ENCODE measurements at regions not wholly inside any gene's neighbourhood (a gene's known extent, or its start where the extent isn't known, plus 50 kb on each side); places are given as distances from the start of the nearest gene placed in this dataset.

DNA sequence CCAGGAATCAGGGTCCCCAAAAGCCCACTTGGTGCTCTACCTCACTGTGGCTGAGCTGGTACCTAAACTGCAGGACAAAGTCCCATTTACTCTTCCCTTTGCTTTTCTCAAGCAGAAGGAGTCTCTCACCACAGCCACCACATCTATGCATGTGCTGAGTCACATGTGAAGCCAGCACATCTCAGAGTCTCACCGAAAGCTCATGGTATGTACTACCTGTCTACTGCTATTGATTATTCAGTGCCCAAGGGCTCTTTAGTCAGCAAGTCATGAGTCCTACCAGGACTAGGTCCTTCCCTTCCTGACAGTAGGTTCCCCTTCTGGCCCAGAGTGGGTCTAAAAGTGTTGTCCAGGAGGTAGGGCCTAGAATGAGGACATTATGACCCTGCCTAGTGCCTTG is 130.7 kb upstream of the NTRK2 start:
- H3K4me3 ChIP-seq (ENCODE audit: low read depth, low read length), result no peak overlapping the region
- TF ChIP-seq, protein P1, sequence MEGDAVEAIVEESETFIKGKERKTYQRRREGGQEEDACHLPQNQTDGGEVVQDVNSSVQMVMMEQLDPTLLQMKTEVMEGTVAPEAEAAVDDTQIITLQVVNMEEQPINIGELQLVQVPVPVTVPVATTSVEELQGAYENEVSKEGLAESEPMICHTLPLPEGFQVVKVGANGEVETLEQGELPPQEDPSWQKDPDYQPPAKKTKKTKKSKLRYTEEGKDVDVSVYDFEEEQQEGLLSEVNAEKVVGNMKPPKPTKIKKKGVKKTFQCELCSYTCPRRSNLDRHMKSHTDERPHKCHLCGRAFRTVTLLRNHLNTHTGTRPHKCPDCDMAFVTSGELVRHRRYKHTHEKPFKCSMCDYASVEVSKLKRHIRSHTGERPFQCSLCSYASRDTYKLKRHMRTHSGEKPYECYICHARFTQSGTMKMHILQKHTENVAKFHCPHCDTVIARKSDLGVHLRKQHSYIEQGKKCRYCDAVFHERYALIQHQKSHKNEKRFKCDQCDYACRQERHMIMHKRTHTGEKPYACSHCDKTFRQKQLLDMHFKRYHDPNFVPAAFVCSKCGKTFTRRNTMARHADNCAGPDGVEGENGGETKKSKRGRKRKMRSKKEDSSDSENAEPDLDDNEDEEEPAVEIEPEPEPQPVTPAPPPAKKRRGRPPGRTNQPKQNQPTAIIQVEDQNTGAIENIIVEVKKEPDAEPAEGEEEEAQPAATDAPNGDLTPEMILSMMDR (IDR thresholded peaks at IDR 0.05; ENCODE audit: low read depth, low read length), result no peak
- CTCF ChIA-PET, result no interaction called here
- no peak overlapping the region for H3K27ac ChIP-seq (ENCODE audit: low read depth, low read length)
- POLR2A ChIA-PET, result interaction anchor here (0.6 kb wide), 1 partner anchor 192 kb away, joined by 3 read pairs; no protein-coding TSS in a partner anchor
- no peak for DNase-seq (ENCODE audit: low read depth, low spot score)
- peaks cover 13% of the 10 kb centered on the region for H3K9me3 ChIP-seq (ENCODE audit: control insufficient read depth, insufficient read depth, low read length)
- no peaks in the 10 kb centered on the region for H3K27me3 ChIP-seq (ENCODE audit: control insufficient read depth, insufficient read depth, low read length)

DNA sequence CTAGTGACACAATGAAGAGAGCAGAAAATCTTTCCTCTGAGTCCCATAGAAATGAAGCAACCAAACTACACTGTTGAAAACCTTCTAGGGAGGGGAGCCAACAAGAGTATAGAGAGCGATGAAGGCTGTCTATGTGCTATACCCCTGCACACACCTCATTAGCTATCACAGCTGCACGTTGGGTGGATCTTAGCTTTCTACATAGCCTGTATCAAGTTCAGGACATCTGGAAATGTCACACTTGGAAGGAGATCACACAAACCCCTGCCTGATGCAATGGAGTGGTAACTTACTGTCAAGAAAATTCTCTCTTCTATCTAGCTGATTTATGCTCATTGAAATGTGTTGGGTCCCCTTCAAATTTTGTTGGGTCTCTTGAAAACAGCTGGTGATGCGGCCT is 127.0 kb upstream of the NTRK2 start:
- Histone ChIP-seq H3K9me3 (ENCODE audit: control insufficient read depth, insufficient read depth, low read length) (peaks cover 13% of the 10 kb centered on the region), H3K4me3 (ENCODE audit: low read depth, low read length) (no peak overlapping the region), H3K27ac (ENCODE audit: low read depth, low read length) (no peak overlapping the region), H3K27me3 (ENCODE audit: control insufficient read depth, insufficient read depth, low read length) (no peaks in the 10 kb centered on the region)
- no peak for DNase-seq (ENCODE audit: low read depth, low spot score)
- ChIA-PET CTCF (no interaction called here), POLR2A (no interaction called here)
- TF ChIP-seq, protein P1 (IDR thresholded peaks at IDR 0.05; ENCODE audit: low read depth, low read length), result no peak

DNA sequence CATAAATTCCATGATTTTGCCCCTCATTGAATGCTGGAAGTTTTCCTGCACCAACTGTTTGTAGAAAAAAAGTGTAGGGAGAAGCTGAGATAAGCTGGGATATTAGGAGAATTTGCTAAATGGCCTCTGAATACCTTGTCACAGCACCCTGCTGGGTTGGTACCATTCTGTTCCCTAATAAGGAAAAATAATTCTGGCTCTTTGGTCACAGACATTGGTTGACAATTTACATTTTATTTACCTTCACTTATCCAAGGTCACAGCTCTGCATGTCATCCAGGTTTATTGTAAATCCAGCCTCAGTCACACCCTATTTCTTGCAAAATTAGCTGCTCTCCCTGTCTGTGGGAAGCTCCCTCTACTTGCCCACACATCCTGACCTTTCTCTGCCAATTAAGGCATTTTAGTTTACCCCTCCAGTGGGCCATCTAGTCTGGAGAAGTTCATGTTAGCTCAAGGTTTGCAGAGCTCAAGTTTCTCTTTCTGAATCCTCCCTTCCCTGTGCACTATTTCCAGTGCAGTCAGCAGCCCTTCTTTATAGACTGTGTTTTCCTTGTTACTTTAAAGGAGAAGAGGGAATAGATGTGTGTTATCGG is 115.4 kb upstream of the NTRK2 start:
- Histone ChIP-seq H3K27me3 (ENCODE audit: control insufficient read depth, insufficient read depth, low read length) (no peaks in the 10 kb centered on the region), H3K4me3 (ENCODE audit: low read depth, low read length) (no peak overlapping the region), H3K27ac (ENCODE audit: low read depth, low read length) (no peak overlapping the region), H3K9me3 (ENCODE audit: control insufficient read depth, insufficient read depth, low read length) (peaks cover 8% of the 10 kb centered on the region)
- ChIA-PET CTCF (no interaction called here), POLR2A (no interaction called here)
- TF ChIP-seq, protein P1 (IDR thresholded peaks at IDR 0.05; ENCODE audit: low read depth, low read length), result no peak
- DNase-seq (ENCODE audit: low read depth, low spot score), result no peak

DNA sequence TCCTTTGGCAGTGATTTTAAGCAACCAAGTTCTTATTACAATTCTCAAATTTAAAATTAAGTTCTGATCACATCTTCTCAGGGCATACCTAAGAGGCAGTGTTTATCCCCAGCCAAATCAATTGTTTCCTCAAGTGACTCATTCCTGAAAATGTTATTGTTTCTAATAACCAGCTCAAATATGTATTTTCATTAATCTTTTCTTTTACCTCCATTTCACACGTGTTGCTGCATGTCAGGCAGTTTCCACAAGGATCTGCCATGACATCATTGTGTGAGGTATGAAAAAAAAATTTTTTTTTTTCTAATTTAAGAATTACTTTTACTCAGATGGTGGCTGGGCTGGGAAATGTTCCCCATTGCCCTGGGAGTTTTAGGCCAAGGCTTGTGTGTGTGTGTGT is 113.0 kb upstream of the NTRK2 start:
- ChIA-PET CTCF (no interaction called here), POLR2A (no interaction called here)
- TF ChIP-seq, protein P1 (IDR thresholded peaks at IDR 0.05; ENCODE audit: low read depth, low read length), result no peak
- no peak overlapping the region for H3K27ac ChIP-seq (ENCODE audit: low read depth, low read length)
- H3K4me3 ChIP-seq (ENCODE audit: low read depth, low read length), result no peak overlapping the region
- no peak for DNase-seq (ENCODE audit: low read depth, low spot score)
- peaks cover 11% of the 10 kb centered on the region for H3K9me3 ChIP-seq (ENCODE audit: control insufficient read depth, insufficient read depth, low read length)
- no peaks in the 10 kb centered on the region for H3K27me3 ChIP-seq (ENCODE audit: control insufficient read depth, insufficient read depth, low read length)

DNA sequence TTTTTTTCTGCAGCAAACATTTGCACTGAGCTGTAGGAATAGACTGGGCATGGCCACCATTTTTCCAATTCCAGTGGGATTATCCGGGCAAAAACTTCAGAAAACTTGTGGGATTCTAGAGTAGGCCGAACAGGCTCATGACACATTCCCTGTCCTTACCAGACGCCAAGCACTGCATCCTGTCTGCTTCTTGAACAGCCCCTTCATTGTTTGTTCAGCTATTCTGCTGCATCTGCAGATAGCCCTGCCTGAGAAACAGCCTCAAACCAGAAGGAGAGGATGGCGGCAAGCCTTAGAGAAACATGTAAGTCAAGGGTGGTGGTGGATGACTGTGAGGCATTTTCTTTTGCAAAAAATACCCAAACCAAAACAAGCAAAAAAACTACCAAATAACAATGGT is 111.8 kb upstream of the NTRK2 start:
- Histone ChIP-seq H3K27me3 (ENCODE audit: control insufficient read depth, insufficient read depth, low read length) (no peaks in the 10 kb centered on the region), H3K27ac (ENCODE audit: low read depth, low read length) (no peak overlapping the region), H3K9me3 (ENCODE audit: control insufficient read depth, insufficient read depth, low read length) (peaks cover 11% of the 10 kb centered on the region), H3K4me3 (ENCODE audit: low read depth, low read length) (no peak overlapping the region)
- POLR2A ChIA-PET, result no interaction called here
- CTCF ChIA-PET, result no interaction called here
- DNase-seq (ENCODE audit: low read depth, low spot score), result no peak
- TF ChIP-seq, protein P1 (IDR thresholded peaks at IDR 0.05; ENCODE audit: low read depth, low read length), result no peak

All from AG04450 (cell line).